Activated T-cell treated with anti-CD3 and anti-CD28 coated beads for 24 hours (primary cell): ENCODE measurements at regions not wholly inside any gene's neighbourhood (a gene's known extent, or its start where the extent isn't known, plus 50 kb on each side); places are given as distances from the start of the nearest gene placed in this dataset.
"Not testable (repeated sequence)": the region's sequence is repeated elsewhere in the genome, so short reads cannot be mapped to it uniquely, and the experiment has no call there.

Experiments
- DNase-seq: peaks from one replicate; pipeline ENCODE4 v3.0.0-alpha.2; 2020; ENCODE audit warnings: low read depth

GRCh38 chr2:16392647-16393499 is 272.8 kb downstream of the CYRIA start:
- DNase-seq, result no peak

- no peak for DNase-seq
These were observed 273.6 kb downstream of the CYRIA start for GRCh38 chr2:16391986-16392385.

- no peak for DNase-seq
These were observed 275.1 kb downstream of the CYRIA start for GRCh38 chr2:16390561-16390960.

DNA sequence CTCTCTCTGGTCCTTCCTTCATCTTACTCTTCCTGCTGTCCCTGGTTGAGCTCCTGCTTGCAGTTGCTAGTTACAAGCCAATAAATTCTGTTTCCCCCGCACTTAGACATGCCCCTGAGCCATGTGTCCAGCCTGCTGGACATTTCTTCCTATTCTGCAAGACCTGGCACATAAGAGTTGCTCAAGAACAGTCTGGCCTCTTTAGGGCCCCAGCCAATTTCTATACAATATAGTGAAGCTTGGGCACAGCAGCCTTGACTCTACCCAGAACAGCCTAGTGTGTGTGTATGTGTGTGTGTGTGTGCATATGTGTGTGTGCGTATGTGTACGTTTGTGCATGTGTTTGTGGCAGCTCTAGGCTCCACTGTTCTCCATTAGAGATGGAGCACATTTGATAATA is 276.0 kb downstream of the CYRIA start:
- no peak for DNase-seq

DNA sequence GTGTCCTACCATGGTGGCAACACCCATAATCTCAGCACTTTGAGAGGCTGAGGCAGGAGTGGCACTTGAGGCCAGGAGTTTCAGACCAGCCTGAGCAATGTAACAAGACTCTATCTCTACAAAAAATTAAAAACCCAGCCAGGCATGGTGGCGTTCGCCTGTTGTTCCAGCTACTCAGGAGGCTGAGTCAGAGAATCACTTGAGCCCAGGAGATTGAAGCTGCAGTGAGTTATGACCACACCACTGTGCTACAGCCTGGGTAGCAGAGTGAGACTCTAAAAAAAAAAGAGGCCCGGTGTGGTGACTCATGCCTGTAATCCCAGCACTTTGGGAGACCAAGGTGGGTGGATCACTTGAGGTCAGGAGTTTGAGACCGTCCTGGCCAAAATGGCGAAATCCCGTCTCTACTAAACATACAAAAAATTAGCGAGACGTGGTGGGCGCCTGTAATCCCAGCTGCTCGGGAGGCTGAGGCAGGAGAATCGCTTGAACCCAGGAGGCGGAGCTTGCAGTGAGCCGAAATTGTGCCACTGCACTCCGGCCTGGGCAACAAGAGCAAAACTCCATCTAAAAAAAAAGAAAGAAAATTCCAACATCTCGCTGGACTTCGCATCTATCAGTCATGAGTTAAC is 277.3 kb downstream of the CYRIA start:
- not testable (repeated sequence) for DNase-seq

DNA sequence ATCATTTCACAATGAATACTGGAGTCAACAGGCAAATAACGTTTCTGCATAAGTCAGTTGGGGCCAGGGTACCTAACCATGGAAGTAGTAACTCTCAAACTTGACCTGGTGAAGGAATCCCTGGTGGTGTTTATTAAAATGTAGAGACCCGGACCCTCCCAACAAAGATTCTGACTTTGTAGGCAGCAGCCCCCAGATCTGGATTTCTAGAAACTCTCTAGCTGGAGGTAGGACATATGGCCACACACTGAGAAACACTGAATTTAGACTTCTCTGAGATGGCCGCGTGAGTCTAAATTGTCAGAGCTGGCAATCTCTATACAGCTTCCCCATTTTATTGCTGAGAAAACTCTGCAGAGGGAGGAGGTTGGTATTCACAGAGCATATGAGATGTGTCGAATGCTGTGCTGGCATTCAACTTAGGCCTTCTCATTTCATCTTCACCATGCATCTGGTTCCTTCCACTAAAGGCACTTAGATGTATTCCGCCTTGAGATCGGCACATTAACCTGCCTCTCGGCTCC is 278.1 kb downstream of the CYRIA start:
- no peak for DNase-seq

DNA sequence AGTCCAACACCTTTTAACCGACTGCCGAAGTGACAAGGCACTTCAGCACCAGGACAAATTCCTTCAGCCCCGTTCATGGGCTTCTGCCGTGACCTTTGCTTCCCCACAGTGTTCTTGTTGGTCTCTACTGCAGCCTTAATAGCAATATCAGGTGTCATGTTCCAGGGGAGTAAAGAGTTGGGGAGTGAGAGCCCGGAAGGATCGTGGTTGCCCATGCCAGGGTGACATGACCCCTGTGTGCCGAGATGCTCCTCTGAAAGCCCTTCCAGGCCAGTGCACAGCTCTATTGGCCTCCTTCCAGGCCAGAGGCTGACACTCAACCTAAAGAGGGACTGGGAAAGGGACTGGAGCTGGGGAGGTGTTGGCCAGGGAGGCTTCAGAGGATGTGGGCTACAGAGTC is 279.2 kb downstream of the CYRIA start:
- no peak for DNase-seq

DNA sequence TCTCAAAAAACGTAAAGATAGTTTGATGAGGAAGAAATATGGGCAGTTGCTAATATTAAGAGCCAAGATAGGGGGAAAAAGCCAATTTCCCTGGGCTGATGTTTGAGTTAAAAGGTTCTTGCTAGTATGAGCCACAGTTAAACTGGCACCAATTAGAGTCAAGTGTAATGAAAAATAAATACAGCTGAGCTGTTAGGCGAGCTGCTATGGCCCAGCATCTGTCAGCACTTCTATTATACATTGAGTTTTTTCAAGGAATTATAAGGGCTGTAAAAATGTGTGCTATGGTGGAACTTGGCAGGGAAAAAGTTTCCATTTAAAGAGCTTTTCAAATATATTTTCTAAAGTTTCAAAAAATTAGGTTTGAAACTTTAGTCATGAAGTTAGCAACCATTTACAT is 279.6 kb downstream of the CYRIA start:
- DNase-seq, result no peak

GRCh38 chr2:16385341-16385740 is 280.3 kb downstream of the CYRIA start:
- DNase-seq, result no peak

- DNase-seq, result no peak
These were observed 282.2 kb downstream of the CYRIA start for GRCh38 chr2:16383411-16383810.

- DNase-seq, result no peak
These were observed 283.2 kb downstream of the CYRIA start for GRCh38 chr2:16382451-16382850.

DNA sequence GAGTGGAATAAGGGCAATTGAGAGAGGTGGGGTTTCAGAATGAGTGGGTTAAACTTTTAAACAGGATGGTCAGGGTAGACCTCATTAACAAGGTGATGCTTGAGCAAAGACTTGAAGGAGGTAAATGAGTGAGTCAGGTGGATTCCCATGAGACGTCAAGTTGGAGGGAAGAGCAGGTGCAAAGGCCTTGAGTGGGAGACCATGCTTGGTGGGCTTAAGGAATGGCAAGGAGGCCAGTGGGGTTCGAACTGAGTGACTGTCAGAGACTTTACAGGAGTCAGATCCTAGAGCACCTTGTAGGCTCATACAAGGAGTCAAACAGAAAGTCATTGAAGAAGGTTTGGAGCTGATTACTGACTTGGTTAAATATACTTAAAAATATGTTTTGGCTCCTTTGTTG is 284.1 kb downstream of the CYRIA start:
- DNase-seq, result no peak

DNA sequence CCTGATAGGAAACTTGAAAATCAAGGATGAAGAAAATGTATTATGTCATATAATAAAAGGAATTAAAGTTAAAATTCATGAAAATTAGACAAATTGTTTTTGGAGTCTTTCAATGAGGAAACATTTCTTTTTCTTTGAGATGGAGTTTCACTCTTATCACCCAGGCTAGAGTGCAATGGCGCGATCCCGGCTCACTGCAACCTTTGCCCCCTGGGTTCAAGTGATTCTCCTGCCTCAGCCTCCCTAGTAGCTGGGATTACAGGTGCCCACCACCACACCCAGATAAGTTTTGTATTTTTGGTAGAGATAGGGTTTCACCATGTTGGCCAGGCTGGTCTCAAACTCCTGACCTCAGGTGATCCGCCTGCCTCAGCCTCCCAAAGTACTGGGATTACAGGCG is 285.7 kb downstream of the CYRIA start:
- DNase-seq, result not testable (repeated sequence)

GRCh38 chr2:16379061-16379460 is 286.6 kb downstream of the CYRIA start:
- DNase-seq, result not testable (repeated sequence)

- DNase-seq, result no peak
These were observed 287.6 kb downstream of the CYRIA start for GRCh38 chr2:16378031-16378430.

DNA sequence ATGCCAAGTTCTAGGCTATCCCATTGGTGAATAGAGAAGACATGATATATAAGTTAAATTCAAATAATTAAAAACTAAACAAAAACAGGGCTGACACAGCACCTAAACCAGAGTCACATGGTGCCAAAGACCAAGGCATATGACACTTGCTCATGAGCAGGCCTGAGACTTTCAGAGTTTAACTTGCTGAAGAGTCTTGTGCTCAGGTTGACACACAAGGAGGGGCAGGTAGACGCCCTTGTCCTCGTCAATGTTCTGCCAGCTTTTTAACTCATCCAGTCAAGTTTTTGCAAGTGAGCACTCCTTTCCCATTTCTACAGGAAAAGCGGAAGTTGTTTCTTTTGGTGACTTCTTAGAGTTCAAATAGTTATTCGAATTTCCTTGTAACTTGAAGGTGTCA is 289.7 kb downstream of the CYRIA start:
- DNase-seq, result no peak

DNA sequence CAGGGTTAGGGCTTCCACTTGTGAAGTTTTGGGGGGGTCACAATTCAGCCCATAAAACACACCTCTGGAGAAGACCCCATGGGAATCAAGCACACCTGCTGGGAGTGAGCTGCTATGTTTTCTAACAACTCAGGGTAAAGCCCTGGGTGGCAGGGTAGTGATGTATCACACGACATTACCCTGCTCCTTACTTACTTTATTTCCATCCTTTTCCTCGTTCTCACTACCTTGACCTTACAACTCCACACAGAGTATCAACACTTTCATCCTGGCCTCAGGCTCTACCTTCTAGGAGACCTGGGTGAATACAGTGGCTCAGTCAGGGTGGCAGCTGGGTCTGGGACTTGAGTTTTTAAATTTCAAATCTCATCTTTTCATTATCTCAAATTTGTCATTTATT is 290.3 kb downstream of the CYRIA start:
- no peak for DNase-seq

- no peak for DNase-seq
These were observed 291.0 kb downstream of the CYRIA start for GRCh38 chr2:16374671-16375070.

- no peak for DNase-seq
These were observed 292.3 kb downstream of the CYRIA start for GRCh38 chr2:16373341-16373740.

GRCh38 chr2:16371751-16372150 is 293.9 kb downstream of the CYRIA start:
- no peak for DNase-seq

DNA sequence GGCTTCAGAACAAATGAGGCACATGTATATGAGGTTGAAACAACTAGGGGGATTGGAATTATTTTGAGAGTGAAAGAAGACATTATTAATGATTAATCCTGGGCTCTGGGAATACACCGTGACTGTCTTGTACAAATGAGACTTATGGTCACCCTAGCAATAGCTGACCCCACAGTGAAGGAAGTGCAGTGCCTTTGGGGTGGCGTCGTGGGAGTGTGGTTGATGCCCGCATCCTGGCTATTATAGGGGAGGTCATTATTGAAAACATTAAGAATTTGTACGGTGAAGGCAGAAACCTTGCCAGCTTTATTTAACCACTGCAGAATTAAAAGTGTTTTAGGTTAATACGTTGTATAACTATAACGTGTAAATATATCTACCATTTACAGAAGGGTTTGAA is 296.7 kb downstream of the CYRIA start:
- no peak for DNase-seq

DNA sequence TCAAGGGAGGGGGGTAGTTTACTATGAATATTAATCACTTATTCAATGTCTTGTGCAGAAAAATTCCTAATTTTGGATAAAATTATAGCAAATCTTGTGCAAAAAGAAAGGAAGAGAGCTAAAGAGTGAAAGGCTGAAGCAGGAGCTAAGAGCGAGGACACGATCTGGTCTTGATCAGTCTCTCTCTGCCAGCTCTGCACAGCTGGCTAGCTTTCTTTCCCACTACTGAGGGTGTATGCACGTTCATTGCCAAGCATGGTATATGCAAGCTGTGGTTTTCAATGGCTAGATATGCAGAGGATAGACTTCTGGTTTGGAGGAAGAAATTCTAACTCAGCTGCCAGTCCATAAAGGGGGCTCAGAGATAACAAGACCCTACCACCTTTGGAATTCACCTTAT is 297.3 kb downstream of the CYRIA start:
- DNase-seq, result no peak

- no peak for DNase-seq
These were observed 300.3 kb downstream of the CYRIA start for GRCh38 chr2:16365366-16365765.

DNA sequence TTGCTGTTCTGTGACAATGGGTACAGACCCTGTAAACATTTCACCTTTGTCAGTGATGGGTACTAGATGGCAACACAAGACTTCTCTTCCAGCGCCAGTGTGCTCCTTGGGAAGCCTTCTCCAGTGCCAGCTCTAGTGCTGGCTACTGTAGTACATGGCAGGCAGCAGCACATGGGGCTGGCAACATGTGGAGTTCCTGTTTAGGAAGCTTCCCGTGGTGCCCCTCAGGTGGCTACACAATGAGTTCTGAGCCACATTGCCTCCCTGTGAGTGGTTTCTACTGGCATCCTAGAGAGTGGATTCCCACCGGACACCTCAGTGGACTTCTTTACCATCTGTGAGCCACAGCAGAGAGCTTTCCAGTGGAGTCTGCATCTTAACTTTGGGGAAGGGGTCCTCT is 302.1 kb downstream of the CYRIA start:
- no peak for DNase-seq
